ENCODE measurements at regions not wholly inside any gene's neighbourhood (a gene's known extent, or its start where the extent isn't known, plus 50 kb on each side); places are given as distances from the start of the nearest gene placed in this dataset.

GRCh38 chr6:66664112-66664511, 957.1 kb upstream of the EYS start:
- TF ChIP-seq ZBTB7A (IDR thresholded peaks at IDR 0.05; ENCODE audit: low read depth) (no peak), CREB1 (IDR thresholded peaks at IDR 0.05; ENCODE audit: low read depth) (no peak)
